ENCODE measurements at regions not wholly inside any gene's neighbourhood (a gene's known extent, or its start where the extent isn't known, plus 50 kb on each side); places are given as distances from the start of the nearest gene placed in this dataset.

- intact Hi-C loops (cut with micrococcal nuclease): no loop called here
- H3K79me2 ChIP-seq (ENCODE audit: control insufficient read depth, insufficient read depth, low read length): no peaks in the 10 kb centered on the region
- no peaks in the 10 kb centered on the region for H4K20me1 ChIP-seq (replicated peaks; ENCODE audit: control insufficient read depth, extremely low read depth, insufficient read depth, low read length)
- H3K4me3 ChIP-seq (replicated peaks in 1 of 3; ENCODE audit: insufficient read depth in 1 of 3, low read depth in 1 of 3, low read length in 3 of 3): no peak overlapping the region
- no peak overlapping the region for H3K27ac ChIP-seq (ENCODE audit: insufficient read depth, low read depth, low read length)
- TF ChIP-seq GATA2 (IDR thresholded peaks at IDR 0.05; ENCODE audit: insufficient read depth, insufficient read length, low read depth, low read length) (no peak), EZH2 (IDR thresholded peaks at IDR 0.05; ENCODE audit: borderline replicate concordance, low read depth, low read length, severe bottlenecking) (no peak), MYC (IDR thresholded peaks at IDR 0.05; ENCODE audit: low read depth, low read length) (no peak)
- BruUV-seq (replicated peaks): no TSS peak
- no peak overlapping the region for H2AFZ ChIP-seq (ENCODE audit: low read depth, low read length)
- FAIRE-seq (no peak), DNase-seq (ENCODE audit: low read depth, low spot score) (no peak)
- no peaks in the 10 kb centered on the region for H3K4me1 ChIP-seq (ENCODE audit: control insufficient read depth, extremely low read depth, insufficient read depth, low read length)
- no peaks in the 10 kb centered on the region for H3K9me1 ChIP-seq (replicated peaks; ENCODE audit: control insufficient read depth, extremely low read depth, insufficient read depth, low read length)
- H3K9me3 ChIP-seq (replicated peaks; ENCODE audit: control insufficient read depth, insufficient read depth, low read length): no peaks in the 10 kb centered on the region
- no peak overlapping the region for H3K4me2 ChIP-seq (ENCODE audit: insufficient read depth, low read length)
- H3K36me3 ChIP-seq (ENCODE audit: control insufficient read depth in 2 of 2, extremely low read depth in 1 of 2, insufficient read depth in 2 of 2, low read length in 2 of 2): no peaks in the 10 kb centered on the region
- no peak overlapping the region for H3K9ac ChIP-seq (replicated peaks; ENCODE audit: extremely low read depth, insufficient read depth, low read length)
- H3K27me3 ChIP-seq (ENCODE audit: control insufficient read depth in 2 of 2, insufficient read depth in 2 of 2, low read length in 2 of 2): no peaks in the 10 kb centered on the region
- POLR2A ChIA-PET: no interaction called here
- CTCF ChIA-PET: no interaction called here
- dilution Hi-C loops (cut with MboI; ENCODE audit: extremely low pct_ligation_motif_present, low sequenced_read_pairs): no loop called here
Observed at GRCh38 chr14:71180397-71180796, 273.1 kb downstream of the PCNX1 start.

- no peaks in the 10 kb centered on the region for H3K9me1 ChIP-seq (replicated peaks; ENCODE audit: control insufficient read depth, extremely low read depth, insufficient read depth, low read length)
- ChIA-PET POLR2A (no interaction called here), CTCF (interaction anchor here (1.0 to 1.3 kb wide), 3 partner anchors 10 to 15 kb away, joined by 3 read pairs; no protein-coding TSS in a partner anchor)
- no peaks in the 10 kb centered on the region for H3K36me3 ChIP-seq (ENCODE audit: control insufficient read depth in 2 of 2, extremely low read depth in 1 of 2, insufficient read depth in 2 of 2, low read length in 2 of 2)
- dilution Hi-C loops (cut with MboI; ENCODE audit: extremely low pct_ligation_motif_present, low sequenced_read_pairs) (no loop called here), intact Hi-C loops (cut with micrococcal nuclease) (no loop called here)
- H2AFZ ChIP-seq (ENCODE audit: low read depth, low read length): no peak overlapping the region
- H3K27me3 ChIP-seq (ENCODE audit: control insufficient read depth in 2 of 2, insufficient read depth in 2 of 2, low read length in 2 of 2): no peaks in the 10 kb centered on the region
- H3K4me1 ChIP-seq (ENCODE audit: control insufficient read depth, extremely low read depth, insufficient read depth, low read length): no peaks in the 10 kb centered on the region
- TF ChIP-seq POLR2A (IDR thresholded peaks at IDR 0.05; ENCODE audit: low read depth, low read length) (no peak), CTCF (IDR thresholded peaks at IDR 0.05; ENCODE audit: extremely low read depth in 1 of 2, insufficient read depth in 1 of 2, low read depth in 1 of 2, low read length in 2 of 2) (no peak), MYC (IDR thresholded peaks at IDR 0.05; ENCODE audit: low read depth, low read length) (no peak), GATA2 (IDR thresholded peaks at IDR 0.05; ENCODE audit: insufficient read depth, insufficient read length, low read depth, low read length) (no peak)
- no peak overlapping the region for H3K27ac ChIP-seq (ENCODE audit: insufficient read depth, low read depth, low read length)
- H3K9ac ChIP-seq (replicated peaks; ENCODE audit: extremely low read depth, insufficient read depth, low read length): no peak overlapping the region
- H3K9me3 ChIP-seq (replicated peaks; ENCODE audit: control insufficient read depth, insufficient read depth, low read length): no peaks in the 10 kb centered on the region
- no peak overlapping the region for H3K4me2 ChIP-seq (ENCODE audit: insufficient read depth, low read length)
- FAIRE-seq: no peak
- DNase-seq (ENCODE audit: low read depth, low spot score): no peak
- BruUV-seq (replicated peaks): no TSS peak
- no peaks in the 10 kb centered on the region for H3K79me2 ChIP-seq (ENCODE audit: control insufficient read depth, insufficient read depth, low read length)
- no peaks in the 10 kb centered on the region for H4K20me1 ChIP-seq (replicated peaks; ENCODE audit: control insufficient read depth, extremely low read depth, insufficient read depth, low read length)
- no peak overlapping the region for H3K4me3 ChIP-seq (replicated peaks in 1 of 3; ENCODE audit: insufficient read depth in 1 of 3, low read depth in 1 of 3, low read length in 3 of 3)
Observed at GRCh38 chr14:71181215-71182003, 274.1 kb downstream of the PCNX1 start.
